Left lung (tissue), 4 donors: ENCODE measurements at regions not wholly inside any gene's neighbourhood (a gene's known extent, or its start where the extent isn't known, plus 50 kb on each side); places are given as distances from the start of the nearest gene placed in this dataset.

ENCODE experiments used
- ATAC-seq: fragments of 200-7000 bp; cut with Tn5 transposase; one replicate; pipeline ENCODE4 v1.9.1; 2020; ENCODE audit warnings: moderate library complexity
- DNase-seq, 4 donors: peaks; one replicate each; pipeline ENCODE4 v3.0.0-alpha.2; 2013 to 2020
- H3K27ac ChIP-seq, 2 donors: fragments of 200-600 bp; sonication (generic) in 1 of 2; one replicate each; pipeline versions ENCODE4 v1.5.0 to v1.8.0; 2020 to 2021
- H3K27me3 ChIP-seq, 2 donors: fragments of 200-600 bp; sonication (generic) in 1 of 2; one replicate each; pipeline versions ENCODE4 v1.5.0 to v1.8.0; 2020 to 2021
- H3K36me3 ChIP-seq, 2 donors: fragments of 200-600 bp; sonication (generic) in 1 of 2; one replicate each; pipeline versions ENCODE4 v1.5.0 to v1.8.0; 2020 to 2021
- H3K4me1 ChIP-seq, 2 donors: fragments of 200-600 bp; one replicate each; pipeline ENCODE4 v1.8.0; 2021
- H3K4me3 ChIP-seq, 2 donors: fragments of 200-600 bp; sonication (generic) in 1 of 2; one replicate each; pipeline versions ENCODE4 v1.5.0 to v1.8.0; 2020 to 2021; ENCODE audit warnings: mild to moderate bottlenecking in 1 of 2
- H3K9me3 ChIP-seq, 2 donors: fragments of 200-600 bp; sonication (generic) in 1 of 2; one replicate each; pipeline versions ENCODE4 v1.5.0 to v1.8.0; 2020 to 2021
- intact Hi-C, 2 donors: fragments of 100-400 bp; cut with DNase I; formaldehyde crosslinking; loops; one replicate each; pipeline versions ENCODE4 v1.11.2 to v1.14.2; 2022
- TF ChIP-seq, protein P1 (sequence below), 2 donors: fragments of 200-600 bp; sonication (generic) in 1 of 2; IDR thresholded peaks; one replicate each; pipeline versions ENCODE4 v1.5.0 to v1.8.0; 2021; ENCODE audit warnings: antibody characterized with exemption in 2 of 2
- donor health status: DM: no; HTN: yes; CAD: no.
- donor health status: DM: no; HTN: no; CAD: no.

DNA sequence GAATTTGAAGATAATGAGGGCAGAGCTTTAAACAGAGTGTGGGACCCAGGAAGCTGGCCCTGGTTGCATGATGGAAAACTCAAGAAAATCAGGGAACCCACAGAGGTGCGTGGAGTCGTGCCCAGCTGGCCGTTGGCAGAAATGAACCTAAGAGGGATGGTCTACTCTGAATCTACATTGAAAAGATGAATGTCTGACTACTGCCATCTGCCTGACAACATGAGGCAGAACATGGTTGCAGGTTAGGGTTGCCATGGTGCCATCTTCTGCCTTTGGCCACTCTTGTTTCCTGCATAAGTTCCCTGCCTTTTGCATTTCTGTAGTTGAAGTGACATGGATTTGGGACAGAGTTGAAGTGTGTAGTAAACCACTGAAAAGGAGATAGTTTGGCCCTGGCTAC, 138.5 kb upstream of the COBL start:
- Histone ChIP-seq H3K4me3 (no peak overlapping the region), H3K27me3 (no peaks in the 10 kb centered on the region), H3K4me1 (no peaks in the 10 kb centered on the region), H3K9me3 (no peaks in the 10 kb centered on the region), H3K36me3 (no peaks in the 10 kb centered on the region), H3K27ac (no peak overlapping the region)
- TF ChIP-seq, protein P1, sequence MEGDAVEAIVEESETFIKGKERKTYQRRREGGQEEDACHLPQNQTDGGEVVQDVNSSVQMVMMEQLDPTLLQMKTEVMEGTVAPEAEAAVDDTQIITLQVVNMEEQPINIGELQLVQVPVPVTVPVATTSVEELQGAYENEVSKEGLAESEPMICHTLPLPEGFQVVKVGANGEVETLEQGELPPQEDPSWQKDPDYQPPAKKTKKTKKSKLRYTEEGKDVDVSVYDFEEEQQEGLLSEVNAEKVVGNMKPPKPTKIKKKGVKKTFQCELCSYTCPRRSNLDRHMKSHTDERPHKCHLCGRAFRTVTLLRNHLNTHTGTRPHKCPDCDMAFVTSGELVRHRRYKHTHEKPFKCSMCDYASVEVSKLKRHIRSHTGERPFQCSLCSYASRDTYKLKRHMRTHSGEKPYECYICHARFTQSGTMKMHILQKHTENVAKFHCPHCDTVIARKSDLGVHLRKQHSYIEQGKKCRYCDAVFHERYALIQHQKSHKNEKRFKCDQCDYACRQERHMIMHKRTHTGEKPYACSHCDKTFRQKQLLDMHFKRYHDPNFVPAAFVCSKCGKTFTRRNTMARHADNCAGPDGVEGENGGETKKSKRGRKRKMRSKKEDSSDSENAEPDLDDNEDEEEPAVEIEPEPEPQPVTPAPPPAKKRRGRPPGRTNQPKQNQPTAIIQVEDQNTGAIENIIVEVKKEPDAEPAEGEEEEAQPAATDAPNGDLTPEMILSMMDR (IDR thresholded peaks at IDR 0.05): no peak
- intact Hi-C loops: no loop called here
- DNase-seq (no peak), ATAC-seq (no peak)

DNA sequence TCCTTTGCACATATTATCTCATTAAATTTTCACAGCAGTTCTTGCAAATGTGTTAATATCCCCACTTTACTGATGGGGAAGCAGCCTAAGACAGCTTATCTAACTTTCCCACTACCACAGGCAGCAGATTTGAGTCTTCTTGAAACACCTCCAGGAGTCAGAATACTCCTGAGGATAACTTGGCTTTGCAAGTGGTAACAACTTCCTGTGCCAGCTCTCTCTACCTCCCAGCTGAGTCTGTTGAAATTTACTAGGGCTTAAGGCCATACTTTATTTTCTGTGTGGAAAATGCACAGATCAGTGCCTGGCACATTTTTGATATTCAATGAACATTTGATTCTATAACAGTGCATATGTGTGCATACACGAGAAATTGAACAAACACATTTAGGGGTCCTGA, 136.1 kb upstream of the COBL start:
- DNase-seq: no peak
- TF ChIP-seq, protein P1 (IDR thresholded peaks at IDR 0.05): no peak
- no peaks in the 10 kb centered on the region for H3K27me3 ChIP-seq
- no peaks in the 10 kb centered on the region for H3K9me3 ChIP-seq
- H3K27ac ChIP-seq: no peak overlapping the region
- intact Hi-C loops: no loop called here
- no peaks in the 10 kb centered on the region for H3K4me1 ChIP-seq
- H3K36me3 ChIP-seq: no peaks in the 10 kb centered on the region
- H3K4me3 ChIP-seq: no peak overlapping the region
- no peak for ATAC-seq

DNA sequence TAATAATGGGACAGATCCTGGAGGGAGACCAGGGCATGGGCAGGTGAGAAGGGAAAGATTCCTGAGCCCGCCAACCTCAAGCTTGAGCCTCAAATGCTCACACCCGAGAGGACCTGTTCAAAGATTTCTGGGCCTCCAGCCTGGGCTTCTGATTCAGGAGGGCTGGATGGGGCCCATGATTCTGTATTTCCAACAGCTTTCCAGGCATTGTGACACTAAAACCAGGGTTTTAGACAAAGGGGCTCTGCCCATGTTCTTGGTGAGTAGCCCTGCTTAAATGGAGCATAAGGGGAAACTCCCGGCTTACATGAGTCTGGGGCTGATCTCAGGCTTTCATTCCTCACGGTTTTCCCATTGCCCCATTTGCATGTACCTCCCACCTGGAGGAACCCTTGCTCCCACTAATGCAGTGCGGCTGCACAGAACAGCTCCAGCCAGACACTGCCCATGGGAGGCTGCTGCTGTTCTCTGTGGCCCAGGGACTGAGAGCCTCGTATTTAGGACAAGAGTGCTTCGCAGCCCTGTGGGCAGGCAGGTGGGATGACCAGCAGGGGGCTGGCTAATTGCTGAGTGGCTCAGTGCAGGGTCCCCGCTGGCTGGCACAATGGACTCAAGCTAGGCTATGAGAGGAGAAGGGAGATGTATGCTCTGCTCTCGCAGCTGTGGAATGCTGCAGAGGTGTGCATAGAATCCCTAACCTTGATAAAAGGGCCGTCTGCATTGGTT, 135.3 kb upstream of the COBL start:
- Histone ChIP-seq H3K4me1 (no peaks in the 10 kb centered on the region), H3K27ac (no peak overlapping the region), H3K27me3 (no peaks in the 10 kb centered on the region), H3K4me3 (no peak overlapping the region), H3K9me3 (no peaks in the 10 kb centered on the region), H3K36me3 (no peaks in the 10 kb centered on the region)
- intact Hi-C loops: no loop called here
- TF ChIP-seq, protein P1 (IDR thresholded peaks at IDR 0.05): no peak
- DNase-seq: no peak
- no peak for ATAC-seq

DNA sequence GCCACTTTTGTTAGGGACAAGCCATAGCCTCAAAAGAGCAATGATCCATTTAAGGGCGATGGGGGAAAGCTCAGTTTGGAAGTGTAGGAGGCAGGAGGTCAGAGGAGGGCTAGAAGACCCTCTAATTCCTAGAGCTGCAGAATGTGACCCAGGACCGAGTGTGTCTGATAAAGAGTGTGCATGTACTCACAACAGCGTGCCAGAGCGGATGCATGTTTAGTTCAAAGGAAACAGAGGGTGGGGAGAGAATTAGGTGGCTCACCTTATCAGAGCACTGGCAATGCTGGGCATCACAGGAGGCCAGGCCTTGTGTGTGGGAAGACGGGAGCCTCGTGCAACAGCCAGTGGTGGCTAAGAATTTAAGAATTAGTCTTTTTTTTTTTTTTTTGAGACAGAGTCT, 133.9 kb upstream of the COBL start:
- Histone ChIP-seq H3K36me3 (no peaks in the 10 kb centered on the region), H3K4me1 (no peaks in the 10 kb centered on the region), H3K27ac (no peak overlapping the region), H3K4me3 (no peak overlapping the region), H3K9me3 (no peaks in the 10 kb centered on the region), H3K27me3 (no peaks in the 10 kb centered on the region)
- no peak for DNase-seq
- intact Hi-C loops: no loop called here
- TF ChIP-seq, protein P1 (IDR thresholded peaks at IDR 0.05): no peak
- no peak for ATAC-seq

DNA sequence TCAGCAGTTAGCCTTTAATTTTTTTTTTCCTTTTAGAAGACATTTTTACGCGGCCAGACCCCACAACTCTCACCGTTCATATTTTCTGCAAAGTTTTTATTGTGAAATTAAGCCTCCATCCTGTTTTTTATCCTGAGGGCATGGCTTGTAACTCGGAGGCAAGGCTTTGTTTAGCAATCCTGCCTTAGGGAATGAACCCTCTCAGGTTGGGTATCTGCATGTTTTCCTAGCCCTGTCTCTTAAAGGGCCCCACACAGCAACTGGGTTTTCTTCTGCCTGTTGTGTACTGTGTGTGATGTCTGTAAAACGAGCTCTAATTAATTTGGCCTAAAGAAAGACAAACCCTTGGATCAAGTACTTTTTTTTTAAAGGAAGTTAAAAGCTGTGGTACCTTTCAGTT, 130.2 kb upstream of the COBL start:
- Histone ChIP-seq H3K4me3 (no peak overlapping the region), H3K27me3 (no peaks in the 10 kb centered on the region), H3K4me1 (no peaks in the 10 kb centered on the region), H3K27ac (no peak overlapping the region), H3K36me3 (no peaks in the 10 kb centered on the region), H3K9me3 (peaks cover 0 to 7% of the 10 kb centered on the region in 2 donors)
- TF ChIP-seq, protein P1 (IDR thresholded peaks at IDR 0.05): no peak
- DNase-seq (no peak), ATAC-seq (no peak)
- intact Hi-C loops: no loop called here
